ENCODE measurements at regions not wholly inside any gene's neighbourhood (a gene's known extent, or its start where the extent isn't known, plus 50 kb on each side); places are given as distances from the start of the nearest gene placed in this dataset.
A peak's percentile ranks its signal among the peaks of the same experiment; 100 is the strongest.

GRCh38 chr2:64859312-64860212 is 129.6 kb upstream of the SLC1A4 start:
- no peak for DNase-seq

GRCh38 chr2:64860276-64860885 is 128.8 kb upstream of the SLC1A4 start:
- DNase-seq: no peak

- DNase-seq: no peak
These were observed 128.3 kb upstream of the SLC1A4 start for GRCh38 chr2:64860936-64861335.

GRCh38 chr2:64861452-64862397 is 127.5 kb upstream of the SLC1A4 start:
- no peak for DNase-seq

GRCh38 chr2:64862623-64863022 is 126.6 kb upstream of the SLC1A4 start:
- no peak for DNase-seq

- DNase-seq: no peak
These were observed 125.9 kb upstream of the SLC1A4 start for GRCh38 chr2:64863097-64863820.

GRCh38 chr2:64865073-64865830 is 123.9 kb upstream of the SLC1A4 start:
- peak; percentile 63 for DNase-seq

- DNase-seq: no peak
These were observed 123.3 kb upstream of the SLC1A4 start for GRCh38 chr2:64865831-64866345.

- DNase-seq: no peak
These were observed 122.4 kb upstream of the SLC1A4 start for GRCh38 chr2:64866797-64867196.

GRCh38 chr2:64867253-64867996 is 121.8 kb upstream of the SLC1A4 start:
- no peak for DNase-seq

- no peak for DNase-seq
These were observed 120.1 kb upstream of the SLC1A4 start for GRCh38 chr2:64869126-64869525.

GRCh38 chr2:64873472-64873924 is 115.7 kb upstream of the SLC1A4 start:
- DNase-seq: peak; percentile 48

- no peak for DNase-seq
These were observed 114.6 kb upstream of the SLC1A4 start for GRCh38 chr2:64874593-64874992.

GRCh38 chr2:64875368-64875767 is 113.8 kb upstream of the SLC1A4 start:
- DNase-seq: no peak

- DNase-seq: no peak
These were observed 113.0 kb upstream of the SLC1A4 start for GRCh38 chr2:64876137-64876647.

- DNase-seq: no peak
These were observed 109.5 kb upstream of the SLC1A4 start for GRCh38 chr2:64879745-64880144.

GRCh38 chr2:64880193-64880951 is 108.8 kb upstream of the SLC1A4 start:
- DNase-seq: no peak

GRCh38 chr2:64881037-64881492 is 108.1 kb upstream of the SLC1A4 start:
- DNase-seq: no peak

GRCh38 chr2:64887565-64887964 is 101.6 kb upstream of the SLC1A4 start:
- DNase-seq: no peak

Data from GDM1 (cell line).